HL-60 (cell line): ENCODE measurements at regions not wholly inside any gene's neighbourhood (a gene's known extent, or its start where the extent isn't known, plus 50 kb on each side); places are given as distances from the start of the nearest gene placed in this dataset.

ENCODE experiments used
- CTCF ChIP-seq: IDR thresholded peaks from one replicate; pipeline ENCODE4 v1.5.1; 2011; ENCODE audit warnings: low read length, control low read depth, inconsistent platforms; ENCODE audit not compliant: insufficient read depth
- POLR2AphosphoS5 ChIP-seq: IDR thresholded peaks from 2 replicates; pipeline ENCODE4 v1.6.1; 2012; ENCODE audit warnings: low read depth

GRCh38 chr2:165033402-165033801, 78.1 kb upstream of the SLC38A11 start:
- TF ChIP-seq POLR2AphosphoS5 (no peak), CTCF (no peak)
